OCI-LY3 (cell line): ENCODE measurements at regions not wholly inside any gene's neighbourhood (a gene's known extent, or its start where the extent isn't known, plus 50 kb on each side); places are given as distances from the start of the nearest gene placed in this dataset.

Experiments used
- CTCF ChIP-seq: fragments of 200-600, 300-600 bp; sonication (generic); IDR thresholded peaks from 2 replicates; pipeline ENCODE4 v1.5.1; 2014; ENCODE audit warnings: antibody characterized with exemption, low read length, low read depth
- EZH2phosphoT487 ChIP-seq: fragments of 200-600 bp; shearing (Covaris generic); IDR thresholded peaks from 2 replicates; pipeline ENCODE4 v1.6.1; 2018; ENCODE audit warnings: antibody characterized with exemption, mixed run types, low read depth

GRCh38 chr12:115798309-115798917 is 479.1 kb downstream of the MED13L start:
- TF ChIP-seq CTCF (no peak), EZH2phosphoT487 (no peak)
